Omental fat pad (tissue), 3 donors: ENCODE measurements at regions not wholly inside any gene's neighbourhood (a gene's known extent, or its start where the extent isn't known, plus 50 kb on each side); places are given as distances from the start of the nearest gene placed in this dataset.

Experiments used
- ATAC-seq: fragments of 150-250 bp; one replicate; pipeline ENCODE4 v1.9.1; 2016; ENCODE audit warnings: mild to moderate bottlenecking, moderate library complexity; ENCODE audit not compliant: low FRiP score
- DNase-seq: peaks from one replicate; pipeline ENCODE4 v3.0.0-alpha.2; 2019; ENCODE audit warnings: low spot score
- TF ChIP-seq, protein P1 (sequence below), 3 donors: fragments of 450-650 bp; IDR thresholded peaks; one replicate each; pipeline ENCODE4 v1.5.1; 2016 to 2017; ENCODE audit warnings: antibody characterized with exemption in 3 of 3, mild to moderate bottlenecking in 3 of 3, moderate library complexity in 2 of 3

- no peak for ATAC-seq
- TF ChIP-seq, protein P1, sequence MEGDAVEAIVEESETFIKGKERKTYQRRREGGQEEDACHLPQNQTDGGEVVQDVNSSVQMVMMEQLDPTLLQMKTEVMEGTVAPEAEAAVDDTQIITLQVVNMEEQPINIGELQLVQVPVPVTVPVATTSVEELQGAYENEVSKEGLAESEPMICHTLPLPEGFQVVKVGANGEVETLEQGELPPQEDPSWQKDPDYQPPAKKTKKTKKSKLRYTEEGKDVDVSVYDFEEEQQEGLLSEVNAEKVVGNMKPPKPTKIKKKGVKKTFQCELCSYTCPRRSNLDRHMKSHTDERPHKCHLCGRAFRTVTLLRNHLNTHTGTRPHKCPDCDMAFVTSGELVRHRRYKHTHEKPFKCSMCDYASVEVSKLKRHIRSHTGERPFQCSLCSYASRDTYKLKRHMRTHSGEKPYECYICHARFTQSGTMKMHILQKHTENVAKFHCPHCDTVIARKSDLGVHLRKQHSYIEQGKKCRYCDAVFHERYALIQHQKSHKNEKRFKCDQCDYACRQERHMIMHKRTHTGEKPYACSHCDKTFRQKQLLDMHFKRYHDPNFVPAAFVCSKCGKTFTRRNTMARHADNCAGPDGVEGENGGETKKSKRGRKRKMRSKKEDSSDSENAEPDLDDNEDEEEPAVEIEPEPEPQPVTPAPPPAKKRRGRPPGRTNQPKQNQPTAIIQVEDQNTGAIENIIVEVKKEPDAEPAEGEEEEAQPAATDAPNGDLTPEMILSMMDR (IDR thresholded peaks at IDR 0.05): no peak
- no peak for DNase-seq
Measured at GRCh38 chr6:77332915-77333623, 130.2 kb downstream of the HTR1B start.

GRCh38 chr6:77326711-77327110, 136.6 kb downstream of the HTR1B start:
- ATAC-seq (no peak), DNase-seq (no peak)
- TF ChIP-seq, protein P1 (IDR thresholded peaks at IDR 0.05): no peak

DNA sequence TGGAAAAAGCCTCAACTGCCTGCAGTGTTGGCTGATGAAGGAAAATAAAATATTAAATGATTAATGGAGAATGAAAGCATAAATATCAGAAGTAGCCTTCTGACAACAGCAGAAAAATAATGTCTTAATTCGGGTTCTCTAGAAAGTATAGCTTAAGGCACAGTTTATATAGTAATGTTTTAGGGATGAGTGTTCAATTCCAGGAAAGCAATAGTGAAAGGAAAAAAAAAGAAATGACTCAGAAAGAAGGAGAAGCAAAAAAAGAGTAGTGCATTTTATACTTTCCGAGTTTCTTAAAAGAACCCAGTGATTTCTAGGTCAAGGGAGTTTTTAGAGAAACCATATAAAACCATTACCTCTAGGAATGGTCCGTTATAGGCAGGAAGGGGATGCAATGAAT, 137.3 kb downstream of the HTR1B start:
- ATAC-seq: no peak
- no peak for DNase-seq
- TF ChIP-seq, protein P1 (IDR thresholded peaks at IDR 0.05): no peak

- DNase-seq (no peak), ATAC-seq (no peak)
- TF ChIP-seq, protein P1 (IDR thresholded peaks at IDR 0.05): no peak
Measured at GRCh38 chr6:77324866-77325265, 138.4 kb downstream of the HTR1B start.

- TF ChIP-seq, protein P1 (IDR thresholded peaks at IDR 0.05): no peak
- DNase-seq (no peak), ATAC-seq (no peak)
Measured at GRCh38 chr6:77322604-77323003, 140.7 kb downstream of the HTR1B start.

DNA sequence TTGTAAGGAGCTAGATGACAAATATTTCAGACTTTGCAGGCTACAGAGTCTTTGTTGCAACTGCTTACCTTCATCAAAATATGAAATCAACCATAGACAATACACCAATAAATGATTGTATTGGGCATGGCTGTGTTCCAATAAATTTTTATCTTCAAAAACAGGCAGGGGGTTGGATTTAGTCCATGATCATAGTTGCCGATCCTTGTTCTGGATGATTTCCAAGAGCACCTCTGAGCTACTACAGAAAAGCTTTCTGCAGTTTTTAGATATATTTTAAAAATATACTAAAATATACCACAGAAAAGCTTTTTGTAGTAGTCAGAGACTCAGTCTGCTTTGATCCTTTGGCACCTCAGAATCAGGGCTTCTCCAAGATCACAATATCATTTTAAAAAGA, 145.0 kb downstream of the HTR1B start:
- no peak for ATAC-seq
- TF ChIP-seq, protein P1 (IDR thresholded peaks at IDR 0.05): no peak

GRCh38 chr6:77313595-77313994, 149.7 kb downstream of the HTR1B start:
- ATAC-seq (no peak), DNase-seq (no peak)
- TF ChIP-seq, protein P1 (IDR thresholded peaks at IDR 0.05): no peak

More for the DNA sequence above, 145.0 kb downstream of the HTR1B start:
- no peak for DNase-seq
